GM12874 (cell line): ENCODE measurements at regions not wholly inside any gene's neighbourhood (a gene's known extent, or its start where the extent isn't known, plus 50 kb on each side); places are given as distances from the start of the nearest gene placed in this dataset.

ENCODE experiments used
- CTCF ChIP-seq: IDR thresholded peaks from 2 replicates; pipeline ENCODE4 v1.5.1; 2011; ENCODE audit warnings: low read depth, mild to moderate bottlenecking, control low read depth, low read length, moderate library complexity; ENCODE audit not compliant: insufficient read depth

GRCh38 chr2:173472112-173472511 is 117.4 kb downstream of the CDCA7 start:
- no peak for TF ChIP-seq CTCF

GRCh38 chr2:173483137-173483536 is 128.5 kb downstream of the CDCA7 start:
- no peak for TF ChIP-seq CTCF

GRCh38 chr2:173488861-173489260 is 134.2 kb downstream of the CDCA7 start:
- no peak for TF ChIP-seq CTCF

- no peak for TF ChIP-seq CTCF
These were observed 136.7 kb downstream of the CDCA7 start for GRCh38 chr2:173491418-173491817.

GRCh38 chr2:173493874-173494273 is 139.2 kb downstream of the CDCA7 start:
- TF ChIP-seq CTCF = no peak

GRCh38 chr2:173496746-173497145 is 142.1 kb downstream of the CDCA7 start:
- no peak for TF ChIP-seq CTCF

- no peak for TF ChIP-seq CTCF
These were observed 146.3 kb downstream of the CDCA7 start for GRCh38 chr2:173500953-173501352.

- TF ChIP-seq CTCF = no peak
These were observed 147.6 kb downstream of the CDCA7 start for GRCh38 chr2:173502296-173502695.
